ENCODE measurements at regions not wholly inside any gene's neighbourhood (a gene's known extent, or its start where the extent isn't known, plus 50 kb on each side); places are given as distances from the start of the nearest gene placed in this dataset.

- Histone ChIP-seq H3K4me1 (ENCODE audit: control insufficient read depth in 1 of 2, low read depth in 2 of 2) (no peaks in the 10 kb centered on the region), H3K27me3 (replicated peaks; ENCODE audit: insufficient read depth) (no peaks in the 10 kb centered on the region), H3K36me3 (no peaks in the 10 kb centered on the region), H3K4me3 (no peak overlapping the region), H3K27ac (no peak overlapping the region), H3K9me3 (no peaks in the 10 kb centered on the region)
- TF ChIP-seq, protein P1, sequence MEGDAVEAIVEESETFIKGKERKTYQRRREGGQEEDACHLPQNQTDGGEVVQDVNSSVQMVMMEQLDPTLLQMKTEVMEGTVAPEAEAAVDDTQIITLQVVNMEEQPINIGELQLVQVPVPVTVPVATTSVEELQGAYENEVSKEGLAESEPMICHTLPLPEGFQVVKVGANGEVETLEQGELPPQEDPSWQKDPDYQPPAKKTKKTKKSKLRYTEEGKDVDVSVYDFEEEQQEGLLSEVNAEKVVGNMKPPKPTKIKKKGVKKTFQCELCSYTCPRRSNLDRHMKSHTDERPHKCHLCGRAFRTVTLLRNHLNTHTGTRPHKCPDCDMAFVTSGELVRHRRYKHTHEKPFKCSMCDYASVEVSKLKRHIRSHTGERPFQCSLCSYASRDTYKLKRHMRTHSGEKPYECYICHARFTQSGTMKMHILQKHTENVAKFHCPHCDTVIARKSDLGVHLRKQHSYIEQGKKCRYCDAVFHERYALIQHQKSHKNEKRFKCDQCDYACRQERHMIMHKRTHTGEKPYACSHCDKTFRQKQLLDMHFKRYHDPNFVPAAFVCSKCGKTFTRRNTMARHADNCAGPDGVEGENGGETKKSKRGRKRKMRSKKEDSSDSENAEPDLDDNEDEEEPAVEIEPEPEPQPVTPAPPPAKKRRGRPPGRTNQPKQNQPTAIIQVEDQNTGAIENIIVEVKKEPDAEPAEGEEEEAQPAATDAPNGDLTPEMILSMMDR (IDR thresholded peaks at IDR 0.05), result no peak
- ATAC-seq (ENCODE audit: insufficient number of reproducible peaks, low FRiP score, low read depth), result no peak
- DNase-seq (ENCODE audit: low spot score), result no peak
Measured at GRCh38 chr5:2687746-2688145, 63.7 kb downstream of the IRX2 start.

DNA sequence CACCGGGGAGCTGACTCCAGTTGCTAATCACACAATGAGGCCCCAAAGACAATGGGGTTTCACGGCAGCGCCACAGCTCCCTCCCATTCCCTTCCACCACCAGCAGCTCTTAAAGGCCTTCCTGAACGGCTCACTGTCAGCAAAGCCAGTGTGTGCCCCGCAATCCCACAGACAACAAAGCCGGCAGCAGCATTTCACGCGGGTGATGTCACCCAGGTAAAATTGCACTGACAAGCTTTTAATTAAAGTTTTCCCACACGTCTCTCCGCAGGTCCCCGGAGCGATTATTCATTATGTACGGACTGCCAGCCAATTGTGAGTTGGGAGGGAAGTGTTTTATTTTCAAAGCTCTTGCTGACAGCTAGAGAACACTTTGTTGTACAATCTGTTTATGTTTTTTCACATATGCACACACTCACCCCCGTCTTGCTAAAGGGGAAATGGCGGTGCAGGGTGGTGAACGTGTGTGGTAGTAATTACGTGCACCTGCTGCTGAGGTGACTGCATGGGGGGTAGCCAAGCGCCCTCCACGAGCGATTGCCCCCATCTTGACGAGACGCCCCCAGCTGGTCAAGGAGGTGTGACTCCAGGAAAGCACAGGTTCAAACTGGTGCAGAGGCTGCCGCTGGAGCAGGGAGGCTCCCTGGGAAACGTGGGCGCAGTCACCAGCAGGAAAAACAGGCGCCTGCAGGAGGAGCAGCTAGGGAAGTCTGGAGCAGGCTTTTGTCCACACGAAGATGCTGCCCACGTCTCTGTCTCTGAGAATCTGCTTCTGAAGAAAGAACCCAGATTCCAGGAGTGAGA, 65.0 kb downstream of the IRX2 start:
- Histone ChIP-seq H3K4me1 (ENCODE audit: control insufficient read depth in 1 of 2, low read depth in 2 of 2) (no peaks in the 10 kb centered on the region), H3K27ac (no peak overlapping the region), H3K9me3 (no peaks in the 10 kb centered on the region), H3K27me3 (replicated peaks; ENCODE audit: insufficient read depth) (no peaks in the 10 kb centered on the region), H3K36me3 (no peaks in the 10 kb centered on the region), H3K4me3 (no peak overlapping the region)
- ATAC-seq (ENCODE audit: insufficient number of reproducible peaks, low FRiP score, low read depth) (no peak), DNase-seq (ENCODE audit: low spot score) (no peak)
- TF ChIP-seq, protein P1 (IDR thresholded peaks at IDR 0.05), result no peak

DNA sequence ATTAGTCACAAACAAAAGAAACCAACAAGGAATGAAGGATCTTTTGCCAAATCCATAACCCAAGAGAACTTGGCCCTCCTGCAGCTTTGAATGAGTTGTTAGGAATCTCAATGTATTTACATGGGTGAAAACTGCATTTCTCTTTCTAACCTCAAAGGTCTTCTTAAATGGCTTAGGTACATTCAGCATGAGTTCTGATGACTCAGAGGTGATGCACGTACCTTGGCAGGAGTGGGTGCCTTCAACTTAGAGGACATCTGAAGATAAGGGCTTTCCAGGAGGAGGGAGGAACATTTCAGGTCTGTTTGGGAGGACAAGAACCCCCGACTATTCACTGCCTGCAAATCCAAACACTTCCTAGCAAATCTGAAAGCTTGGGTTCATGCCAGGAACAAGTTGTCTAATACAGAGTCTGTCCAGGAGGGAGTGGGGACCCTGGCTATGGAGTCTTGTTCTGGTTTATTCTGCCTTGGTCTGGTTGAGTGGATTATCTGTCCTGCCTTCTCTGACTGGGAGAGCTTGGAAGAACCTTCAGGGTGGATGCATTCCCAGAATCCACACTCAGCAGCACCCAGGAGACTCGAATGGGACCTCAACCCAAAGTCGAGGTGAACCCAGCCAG, 65.7 kb downstream of the IRX2 start:
- no peaks in the 10 kb centered on the region for H3K27me3 ChIP-seq (replicated peaks; ENCODE audit: insufficient read depth)
- no peak overlapping the region for H3K27ac ChIP-seq
- TF ChIP-seq, protein P1 (IDR thresholded peaks at IDR 0.05), result no peak
- H3K4me3 ChIP-seq, result no peak overlapping the region
- no peaks in the 10 kb centered on the region for H3K9me3 ChIP-seq
- DNase-seq (ENCODE audit: low spot score) (no peak), ATAC-seq (ENCODE audit: insufficient number of reproducible peaks, low FRiP score, low read depth) (no peak)
- no peaks in the 10 kb centered on the region for H3K36me3 ChIP-seq
- H3K4me1 ChIP-seq (ENCODE audit: control insufficient read depth in 1 of 2, low read depth in 2 of 2), result no peaks in the 10 kb centered on the region

GRCh38 chr5:2684606-2685005, 66.9 kb downstream of the IRX2 start:
- H3K4me3 ChIP-seq, result no peak overlapping the region
- H3K4me1 ChIP-seq (ENCODE audit: control insufficient read depth in 1 of 2, low read depth in 2 of 2), result no peaks in the 10 kb centered on the region
- no peaks in the 10 kb centered on the region for H3K27me3 ChIP-seq (replicated peaks; ENCODE audit: insufficient read depth)
- no peak overlapping the region for H3K27ac ChIP-seq
- DNase-seq (ENCODE audit: low spot score) (no peak), ATAC-seq (ENCODE audit: insufficient number of reproducible peaks, low FRiP score, low read depth) (no peak)
- no peaks in the 10 kb centered on the region for H3K36me3 ChIP-seq
- TF ChIP-seq, protein P1 (IDR thresholded peaks at IDR 0.05), result no peak
- H3K9me3 ChIP-seq, result no peaks in the 10 kb centered on the region

DNA sequence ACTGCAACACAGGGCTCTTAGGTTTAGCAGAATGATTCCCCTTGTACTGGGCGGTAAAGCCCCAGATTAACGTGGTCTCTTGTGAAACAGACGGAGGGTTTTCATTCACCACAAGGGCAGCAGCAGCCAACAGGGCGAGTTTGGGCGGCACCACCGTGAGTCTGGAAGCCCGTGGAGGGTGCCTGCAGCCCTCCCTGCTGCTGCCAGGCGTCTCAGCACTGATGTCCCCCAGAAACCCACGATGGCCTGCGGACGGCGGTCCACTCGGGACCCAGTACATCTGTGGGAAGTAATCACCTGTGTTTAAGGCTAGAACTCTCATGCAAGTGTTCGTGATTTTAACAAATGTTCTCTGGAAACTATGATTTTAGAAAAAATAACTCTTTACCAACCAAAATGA, 67.8 kb downstream of the IRX2 start:
- no peaks in the 10 kb centered on the region for H3K36me3 ChIP-seq
- DNase-seq (ENCODE audit: low spot score), result no peak
- H3K9me3 ChIP-seq, result no peaks in the 10 kb centered on the region
- H3K27me3 ChIP-seq (replicated peaks; ENCODE audit: insufficient read depth), result no peaks in the 10 kb centered on the region
- no peak for ATAC-seq (ENCODE audit: insufficient number of reproducible peaks, low FRiP score, low read depth)
- no peak overlapping the region for H3K27ac ChIP-seq
- H3K4me1 ChIP-seq (ENCODE audit: control insufficient read depth in 1 of 2, low read depth in 2 of 2), result no peaks in the 10 kb centered on the region
- TF ChIP-seq, protein P1 (IDR thresholded peaks at IDR 0.05), result no peak
- no peak overlapping the region for H3K4me3 ChIP-seq
